K562 (cell line): ENCODE measurements at regions not wholly inside any gene's neighbourhood (a gene's known extent, or its start where the extent isn't known, plus 50 kb on each side); places are given as distances from the start of the nearest gene placed in this dataset.

Source experiments
- BRCA1 ChIP-seq, 2 experiments: fragments of 450-650 bp in 1 of 2; sonication (generic) in 1 of 2; formaldehyde crosslinking in 1 of 2; IDR thresholded peaks; 2 replicates each; pipeline versions ENCODE4 v1.5.0 to v1.6.1; 2017 to 2020; ENCODE audit warnings: mild to moderate bottlenecking in 1 of 2, missing genetic modification reagents in 1 of 2
- E2F1 ChIP-seq: sonication (generic); formaldehyde crosslinking; IDR thresholded peaks from 2 replicates; pipeline ENCODE4 v1.8.1; 2023; ENCODE audit warnings: mild to moderate bottlenecking, missing genetic modification reagents, moderate library complexity
- MYC ChIP-seq, 2 experiments: fragments of 250-450 bp in 1 of 2; sonication (Bioruptor Pico) in 1 of 2; IDR thresholded peaks; 2 replicates each; pipeline versions ENCODE4 v1.5.1 to v1.6.1; 2012 to 2021; ENCODE audit warnings: low read depth in 2 of 2, borderline replicate concordance in 1 of 2, improper control_type of control experiment in 1 of 2, low read length in 1 of 2, mild to moderate bottlenecking in 1 of 2, moderate library complexity in 1 of 2
- TF ChIP-seq, protein P1 (sequence below): fragments of 250-450 bp; sonication (Bioruptor Pico); IDR thresholded peaks from 2 replicates; pipeline ENCODE4 v1.4.0; 2020; ENCODE audit warnings: borderline replicate concordance
- TF ChIP-seq, protein P2 (sequence below): fragments of 450-650 bp; IDR thresholded peaks from 2 replicates; pipeline ENCODE4 v1.6.1; 2014; ENCODE audit warnings: low read depth, mild to moderate bottlenecking, moderate library complexity, borderline replicate concordance

DNA sequence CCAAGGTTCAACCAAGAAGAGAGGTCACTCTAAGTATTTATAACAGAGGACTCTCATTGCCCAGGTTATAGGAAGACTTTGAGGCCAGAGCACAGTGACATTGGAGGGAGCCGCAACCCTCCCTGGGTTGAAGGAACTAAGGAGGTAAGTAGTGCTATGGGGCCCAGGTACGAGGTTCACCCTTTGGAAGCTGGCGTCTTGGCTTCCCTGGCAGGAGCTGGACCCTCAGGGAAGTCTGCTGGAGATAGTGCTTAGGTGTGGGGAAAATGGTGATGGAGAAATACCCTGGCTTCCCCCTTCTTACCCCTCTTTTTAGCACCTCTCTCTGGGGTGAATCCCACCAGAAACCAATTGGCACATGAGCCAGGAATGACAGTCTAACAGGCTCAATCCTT lies 317.9 kb upstream of the ZNF32 start (continued):
- TF ChIP-seq, protein P1, sequence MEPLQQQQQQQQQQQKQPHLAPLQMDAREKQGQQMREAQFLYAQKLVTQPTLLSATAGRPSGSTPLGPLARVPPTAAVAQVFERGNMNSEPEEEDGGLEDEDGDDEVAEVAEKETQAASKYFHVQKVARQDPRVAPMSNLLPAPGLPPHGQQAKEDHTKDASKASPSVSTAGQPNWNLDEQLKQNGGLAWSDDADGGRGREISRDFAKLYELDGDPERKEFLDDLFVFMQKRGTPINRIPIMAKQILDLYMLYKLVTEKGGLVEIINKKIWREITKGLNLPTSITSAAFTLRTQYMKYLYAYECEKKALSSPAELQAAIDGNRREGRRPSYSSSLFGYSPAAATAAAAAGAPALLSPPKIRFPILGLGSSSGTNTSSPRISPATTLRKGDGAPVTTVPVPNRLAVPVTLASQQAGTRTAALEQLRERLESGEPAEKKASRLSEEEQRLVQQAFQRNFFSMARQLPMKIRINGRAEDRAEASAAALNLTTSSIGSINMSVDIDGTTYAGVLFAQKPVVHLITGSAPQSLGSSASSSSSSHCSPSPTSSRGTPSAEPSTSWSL (CRISPR knock-in tag), result no peak
- TF ChIP-seq, protein P2, sequence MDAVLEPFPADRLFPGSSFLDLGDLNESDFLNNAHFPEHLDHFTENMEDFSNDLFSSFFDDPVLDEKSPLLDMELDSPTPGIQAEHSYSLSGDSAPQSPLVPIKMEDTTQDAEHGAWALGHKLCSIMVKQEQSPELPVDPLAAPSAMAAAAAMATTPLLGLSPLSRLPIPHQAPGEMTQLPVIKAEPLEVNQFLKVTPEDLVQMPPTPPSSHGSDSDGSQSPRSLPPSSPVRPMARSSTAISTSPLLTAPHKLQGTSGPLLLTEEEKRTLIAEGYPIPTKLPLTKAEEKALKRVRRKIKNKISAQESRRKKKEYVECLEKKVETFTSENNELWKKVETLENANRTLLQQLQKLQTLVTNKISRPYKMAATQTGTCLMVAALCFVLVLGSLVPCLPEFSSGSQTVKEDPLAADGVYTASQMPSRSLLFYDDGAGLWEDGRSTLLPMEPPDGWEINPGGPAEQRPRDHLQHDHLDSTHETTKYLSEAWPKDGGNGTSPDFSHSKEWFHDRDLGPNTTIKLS, result no peak
- TF ChIP-seq BRCA1 (IDR thresholded peaks at IDR 0.05) (no peak), BRCA1 (CRISPR knock-in tag; IDR thresholded peaks at IDR 0.05) (no peak), E2F1 (CRISPR knock-in tag) (no peak), MYC (IDR thresholded peaks at IDR 0.05; ENCODE audit: low read depth, low read length) (no peak), MYC (CRISPR knock-in tag; IDR thresholded peaks at IDR 0.05; ENCODE audit: borderline replicate concordance, low read depth) (no peak)
